Pancreas (tissue), 10 donors: ENCODE measurements at regions not wholly inside any gene's neighbourhood (a gene's known extent, or its start where the extent isn't known, plus 50 kb on each side); places are given as distances from the start of the nearest gene placed in this dataset.
A peak's percentile ranks its signal among the peaks of the same experiment; 100 is the strongest.

ENCODE experiments used
- ATAC-seq, 4 donors: fragments of 200-7000 bp; cut with Tn5 transposase; one replicate each; pipeline versions ENCODE4 v1.8.0 to v1.9.1; 2020; ENCODE audit warnings: mild to moderate bottlenecking in 4 of 4, moderate library complexity in 4 of 4
- DNase-seq, 6 donors: peaks; one replicate each; pipeline ENCODE4 v3.0.0-alpha.2; 2020
- FAIRE-seq: peaks from 2 replicates; lab custom pipeline; 2012; peaks lifted over from hg19 to GRCh38; lab: Jason Lieb, UNC
- H3K27ac ChIP-seq, 4 donors: fragments of 200-600 bp; sonication (generic); 1 replicate in 3 of 4; 2 replicates in 1 of 4; pipeline versions ENCODE4 v1.5.0 to v1.8.0; 2020
- H3K27me3 ChIP-seq, 4 donors: fragments of 200-600 bp; one replicate each; pipeline ENCODE4 v1.8.0; 2021
- H3K36me3 ChIP-seq, 3 donors: fragments of 200-600 bp; sonication (generic) in 1 of 3; one replicate each; pipeline versions ENCODE4 v1.5.0 to v1.8.0; 2020 to 2021
- H3K4me1 ChIP-seq, 3 donors: fragments of 200-600 bp; one replicate each; pipeline ENCODE4 v1.8.0; 2021
- H3K4me3 ChIP-seq, 4 donors: fragments of 200-600 bp; sonication (generic) in 2 of 4; one replicate each; pipeline versions ENCODE4 v1.5.0 to v1.8.0; 2020 to 2021
- H3K9me3 ChIP-seq, 4 donors: fragments of 200-600 bp; one replicate each; pipeline ENCODE4 v1.8.0; 2021
- CTCF ChIP-seq, 4 donors: fragments of 200-600 bp; sonication (generic) in 3 of 4; IDR thresholded peaks; one replicate each; pipeline versions ENCODE4 v1.5.0 to v1.8.0; 2021; ENCODE audit warnings: antibody characterized with exemption in 4 of 4
- WGBS, 2 donors: extraction: QIAGEN DNeasy Blood & Tissue Kit; methylation state at CpG; one replicate each; pipeline ENCODE4 v1.1.7; 2013; 5-methylcytosine and 5-hydroxymethylcytosine counted together
- intact Hi-C, 3 donors: fragments of 100-400 bp; cut with DNase I; formaldehyde crosslinking; loops; one replicate each; pipeline versions ENCODE4 v1.11.1 to v1.14.2; 2022
- donor health status: healthy with polysubstance abuse.
- donor health status: DM: no; HTN: no; CAD: no; lungs with moderate emphysema.
- donor health status: DM: no; HTN: no; CAD: no.
- donor health status: control.
- donor health status: control.
- donor health status: Bipolar disorder and iron deficiency.
- donor health status: DM: yes; HTN: yes; CAD: no.
- donor health status: DM: no; HTN: no; CAD: no.
- donor health status: DM: no; HTN: no; CAD: no.
- donor health status: DM: yes; HTN: yes; CAD: no.

- 29 to 40% methylated on average over 4 of the region's 4 CpGs for WGBS, 2 donors
- intact Hi-C loops: no loop called here
- no peaks in the 10 kb centered on the region for H3K9me3 ChIP-seq
- H3K4me1 ChIP-seq: no peaks in the 10 kb centered on the region
- no peak overlapping the region for H3K4me3 ChIP-seq
- H3K36me3 ChIP-seq: no peaks in the 10 kb centered on the region
- ATAC-seq: no peak
- H3K27me3 ChIP-seq: no peaks in the 10 kb centered on the region
- no peak for FAIRE-seq
- no peak for DNase-seq
- no peak for TF ChIP-seq CTCF (IDR thresholded peaks at IDR 0.05)
- no peak overlapping the region for H3K27ac ChIP-seq
Observed at GRCh38 chr5:141737535-141737934, 55.5 kb upstream of the ARAP3 start.

GRCh38 chr5:141735823-141736222 lies 53.8 kb upstream of the ARAP3 start:
- TF ChIP-seq CTCF (IDR thresholded peaks at IDR 0.05): no peak
- no peak overlapping the region for H3K4me3 ChIP-seq
- FAIRE-seq (no peak), ATAC-seq (no peak), DNase-seq (no peak)
- intact Hi-C loops: no loop called here
- H3K36me3 ChIP-seq: no peaks in the 10 kb centered on the region
- H3K9me3 ChIP-seq: no peaks in the 10 kb centered on the region
- no peaks in the 10 kb centered on the region for H3K4me1 ChIP-seq
- 34 to 35% methylated on average over 1 of the region's 1 CpG for WGBS, 2 donors
- H3K27me3 ChIP-seq: no peaks in the 10 kb centered on the region
- H3K27ac ChIP-seq: no peak overlapping the region

- peak; percentile 58 to 86 (median 70) for ATAC-seq
- intact Hi-C loops: no loop called here
- Histone ChIP-seq H3K9me3 (no peaks in the 10 kb centered on the region), H3K36me3 (no peaks in the 10 kb centered on the region), H3K4me3 (no peak overlapping the region), H3K27me3 (no peaks in the 10 kb centered on the region), H3K4me1 (no peaks in the 10 kb centered on the region), H3K27ac (no peak overlapping the region)
- TF ChIP-seq CTCF (IDR thresholded peaks at IDR 0.05): no peak
- FAIRE-seq: no peak
- WGBS, 2 donors: 45 to 50% methylated on average over 4 of the region's 4 CpGs
- peak in 3 of 6 donors; percentile 27 to 29 (median 29) for DNase-seq
Observed at GRCh38 chr5:141734501-141735229, 52.6 kb upstream of the ARAP3 start.

GRCh38 chr5:141733198-141733597 lies 51.2 kb upstream of the ARAP3 start:
- H3K27ac ChIP-seq: no peak overlapping the region
- no peaks in the 10 kb centered on the region for H3K9me3 ChIP-seq
- H3K4me1 ChIP-seq: no peaks in the 10 kb centered on the region
- 47 to 54% methylated on average over 2 of the region's 2 CpGs for WGBS, 2 donors
- DNase-seq (no peak), FAIRE-seq (no peak), ATAC-seq (no peak)
- TF ChIP-seq CTCF (IDR thresholded peaks at IDR 0.05): no peak
- intact Hi-C loops: no loop called here
- no peak overlapping the region for H3K4me3 ChIP-seq
- no peaks in the 10 kb centered on the region for H3K27me3 ChIP-seq
- no peaks in the 10 kb centered on the region for H3K36me3 ChIP-seq

- H3K4me3 ChIP-seq: no peak overlapping the region
- TF ChIP-seq CTCF (IDR thresholded peaks at IDR 0.05): no peak
- no peak for ATAC-seq
- H3K27me3 ChIP-seq: no peaks in the 10 kb centered on the region
- H3K36me3 ChIP-seq: no peaks in the 10 kb centered on the region
- H3K4me1 ChIP-seq: no peaks in the 10 kb centered on the region
- no peak overlapping the region for H3K27ac ChIP-seq
- no peak for FAIRE-seq
- no peak for DNase-seq
- intact Hi-C loops: no loop called here
- H3K9me3 ChIP-seq: no peaks in the 10 kb centered on the region
Observed at GRCh38 chr5:141732417-141732816, 50.4 kb upstream of the ARAP3 start.
